H1 (cell line): ENCODE measurements at regions not wholly inside any gene's neighbourhood (a gene's known extent, or its start where the extent isn't known, plus 50 kb on each side); places are given as distances from the start of the nearest gene placed in this dataset.

ENCODE experiments used
- EP300 ChIP-seq, 2 experiments: IDR thresholded peaks; 1 replicate in 1 of 2; 2 replicates in 1 of 2; pipeline ENCODE4 v1.6.1; 2011 to 2012; ENCODE audit warnings: low read depth in 2 of 2, low read length in 2 of 2, mild to moderate bottlenecking in 2 of 2, borderline replicate concordance in 1 of 2, inconsistent platforms in 1 of 2, moderate library complexity in 1 of 2

- TF ChIP-seq EP300 (IDR thresholded peaks at IDR 0.05; ENCODE audit: borderline replicate concordance in 1 of 2, low read depth in 2 of 2, low read length in 2 of 2): no peak
Measured at GRCh38 chr7:45240926-45241325, 83.3 kb downstream of the RAMP3 start (continued).
